COLO668 (cell line): ENCODE measurements at regions not wholly inside any gene's neighbourhood (a gene's known extent, or its start where the extent isn't known, plus 50 kb on each side); places are given as distances from the start of the nearest gene placed in this dataset.

Experiments used
- DNase-seq: peaks from one replicate; lab custom pipeline; 2025; ENCODE audit not compliant: unreplicated experiment; lab: John Stamatoyannopoulos, UW

GRCh38 chr5:54927097-54927746, 58.2 kb downstream of the ESM1 start:
- DNase-seq, result no peak

GRCh38 chr5:54924487-54924886, 60.9 kb downstream of the ESM1 start:
- DNase-seq, result no peak

DNA sequence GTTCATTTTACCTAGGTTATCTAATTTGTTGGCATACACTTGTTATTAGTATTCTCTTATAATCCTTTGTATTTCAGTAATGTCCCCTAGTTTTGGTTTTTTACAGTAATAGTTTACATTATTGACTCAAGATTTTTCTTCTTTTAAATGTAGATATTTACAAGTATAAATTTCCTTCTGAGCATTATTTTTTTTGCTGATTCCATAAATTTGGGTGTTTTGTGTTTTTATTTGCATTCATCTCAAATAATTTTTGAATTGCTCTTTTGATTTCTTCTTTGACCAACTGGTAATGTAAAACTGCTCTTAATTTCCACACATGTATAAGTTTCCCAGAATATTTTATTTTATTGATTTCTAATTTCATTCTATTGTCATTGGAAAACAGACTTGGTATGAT, 68.1 kb downstream of the ESM1 start:
- DNase-seq, result no peak

DNA sequence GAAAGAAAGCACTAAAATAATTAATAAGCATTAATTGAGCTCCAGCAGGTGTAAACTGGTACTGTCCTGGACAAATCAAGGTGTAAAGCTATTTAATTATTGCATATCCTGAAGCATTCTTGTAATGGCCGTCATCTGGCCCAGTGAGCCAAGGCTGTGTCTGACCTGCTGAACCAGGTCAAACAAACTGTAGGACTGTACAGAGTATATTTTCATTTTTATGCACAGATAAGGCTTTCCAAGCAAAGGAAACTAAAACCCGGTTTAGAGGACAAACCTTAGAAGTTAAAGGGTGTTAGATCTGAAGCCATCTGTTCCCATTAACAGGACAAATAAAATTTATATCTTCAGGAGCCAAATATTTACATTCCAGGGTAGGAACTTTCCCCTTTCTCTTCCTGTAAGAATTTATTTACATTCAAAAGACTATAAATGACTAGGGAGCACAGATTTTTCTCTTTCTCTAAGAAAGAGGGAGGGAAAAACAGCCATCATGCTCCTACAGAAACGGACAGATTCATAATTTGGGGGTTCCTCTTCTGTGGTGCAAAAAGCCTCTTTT, 69.8 kb downstream of the ESM1 start:
- no peak for DNase-seq

DNA sequence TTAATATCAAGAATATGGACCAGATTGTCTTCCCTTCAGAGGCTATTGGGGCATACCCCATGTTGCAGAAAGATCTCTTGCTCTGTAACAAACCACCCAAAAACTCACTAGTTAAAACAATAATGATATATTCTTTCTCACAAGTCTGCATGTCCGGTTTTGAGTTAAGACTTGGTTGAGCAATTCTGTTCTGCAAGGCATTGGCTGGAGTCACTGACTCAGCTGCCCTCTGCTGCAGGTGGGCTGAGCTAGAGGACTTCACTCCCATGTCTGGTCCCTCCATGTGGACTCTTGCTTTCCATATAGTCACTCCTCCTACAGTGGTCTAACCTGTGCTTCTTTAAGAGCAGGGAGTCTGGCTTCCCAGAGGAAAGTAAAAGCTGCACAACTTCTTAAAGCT, 73.4 kb downstream of the ESM1 start:
- no peak for DNase-seq

GRCh38 chr5:54909911-54910870, 75.2 kb downstream of the ESM1 start:
- no peak for DNase-seq

- DNase-seq, result no peak
Measured at GRCh38 chr5:54908774-54909525, 76.4 kb downstream of the ESM1 start.

DNA sequence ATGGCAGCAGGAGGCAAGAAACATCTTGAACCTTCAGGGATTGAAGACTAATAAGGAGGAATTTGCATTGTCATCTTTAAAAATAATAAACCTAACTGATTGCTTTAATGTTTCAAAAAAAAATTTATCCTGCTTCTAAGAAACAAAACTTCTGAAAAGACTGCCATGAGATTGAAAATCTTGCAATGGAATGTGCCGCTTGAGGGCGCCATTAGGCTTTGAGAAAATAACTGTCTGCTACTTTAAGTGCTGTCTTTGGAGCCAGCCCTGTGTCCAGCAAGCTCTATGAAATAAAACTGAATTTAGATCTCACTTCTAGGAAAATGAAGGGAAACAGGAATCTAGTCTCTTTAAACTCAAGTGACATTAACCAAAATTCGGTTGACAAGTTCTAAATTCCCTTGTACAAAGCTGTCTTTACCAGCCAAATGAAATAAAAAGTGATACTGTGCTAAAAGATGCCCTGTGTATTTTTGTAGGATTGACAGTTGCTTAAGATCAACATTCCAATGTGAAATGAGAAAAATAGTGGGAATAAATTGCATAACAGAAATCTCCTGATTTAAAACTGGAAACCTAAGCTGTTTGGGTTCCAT, 79.4 kb downstream of the ESM1 start:
- peak; percentile 50 for DNase-seq

DNA sequence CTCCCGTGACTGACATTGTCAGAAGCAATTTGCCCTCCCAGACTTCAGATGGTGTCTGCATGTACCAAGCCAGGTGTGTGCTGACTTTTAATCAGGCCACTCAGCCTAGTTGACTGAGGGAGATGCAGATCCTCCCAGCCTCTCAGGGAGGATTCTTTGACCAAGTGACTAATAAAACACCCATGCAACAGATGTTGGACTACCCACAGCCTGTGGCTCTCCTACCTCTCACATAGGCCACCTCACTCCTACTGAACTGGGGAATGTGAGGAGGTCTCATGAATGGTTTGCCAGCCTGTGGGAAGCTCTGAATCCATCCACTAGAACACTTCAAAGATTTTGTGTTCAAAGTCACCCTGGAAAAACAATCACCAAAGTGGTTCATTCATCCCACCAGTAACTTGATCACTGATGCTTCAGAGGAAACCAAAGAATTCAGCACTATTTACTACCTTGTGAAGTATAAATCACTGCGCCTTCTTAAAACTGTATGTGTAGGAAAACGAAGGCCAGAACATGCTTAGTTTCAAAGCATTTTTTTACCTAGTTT, 80.1 kb downstream of the ESM1 start:
- no peak for DNase-seq

- no peak for DNase-seq
Measured at GRCh38 chr5:54904425-54904824, 81.0 kb downstream of the ESM1 start.

DNA sequence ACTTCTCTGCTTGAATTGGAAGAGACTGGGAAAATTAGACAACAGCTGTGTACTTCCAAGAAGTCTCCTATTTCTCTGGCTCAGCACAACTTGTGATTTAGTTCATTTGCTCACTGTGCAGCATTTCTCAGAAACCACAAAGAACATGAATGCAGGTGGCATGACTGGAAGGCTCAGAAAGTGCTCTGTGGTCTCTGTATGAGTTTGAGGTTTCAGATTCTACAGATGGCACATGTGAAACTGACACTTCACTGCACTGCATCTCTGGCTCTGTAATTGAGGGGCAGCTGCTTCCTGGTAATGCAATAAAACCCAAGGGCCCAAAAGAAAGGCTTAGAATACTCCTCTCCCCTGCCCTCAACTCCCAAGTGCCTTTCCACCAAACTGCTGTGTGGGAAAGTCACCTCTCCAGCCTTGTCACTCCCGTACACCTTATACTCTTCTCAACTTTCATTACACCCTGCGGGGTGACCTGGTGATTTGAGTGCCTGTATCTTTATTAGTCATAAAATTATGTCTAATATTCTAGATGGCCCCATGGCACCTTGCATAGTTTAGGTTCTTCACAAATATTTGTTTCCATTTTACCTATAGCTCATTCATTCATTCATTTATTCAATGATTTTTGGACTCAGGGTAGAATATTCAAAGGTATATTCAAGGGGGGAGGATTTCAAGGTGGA, 82.5 kb downstream of the ESM1 start:
- DNase-seq, result no peak

- no peak for DNase-seq
Measured at GRCh38 chr5:54900984-54901725, 84.2 kb downstream of the ESM1 start.

DNA sequence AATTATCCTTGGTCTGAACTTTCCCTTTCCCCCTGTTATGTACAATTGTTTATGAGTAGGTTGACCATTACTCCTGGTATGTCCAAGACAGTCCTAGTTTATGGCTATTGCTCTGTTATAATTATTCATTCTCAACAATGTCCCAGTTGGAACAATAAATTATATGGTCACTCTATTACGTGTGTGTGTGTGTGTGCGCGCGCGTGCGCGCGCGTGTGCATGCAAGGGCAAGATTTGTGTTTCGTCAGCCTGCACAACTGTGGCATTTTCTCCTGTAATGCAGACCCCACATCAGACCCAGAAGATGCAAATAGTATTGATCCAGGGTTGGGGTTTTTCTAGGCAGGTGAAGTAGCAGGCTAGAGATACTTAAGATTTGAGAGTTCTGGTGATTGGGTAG, 88.4 kb downstream of the ESM1 start:
- DNase-seq, result no peak

GRCh38 chr5:54895816-54896341, 89.5 kb downstream of the ESM1 start:
- peak; percentile 16 for DNase-seq

DNA sequence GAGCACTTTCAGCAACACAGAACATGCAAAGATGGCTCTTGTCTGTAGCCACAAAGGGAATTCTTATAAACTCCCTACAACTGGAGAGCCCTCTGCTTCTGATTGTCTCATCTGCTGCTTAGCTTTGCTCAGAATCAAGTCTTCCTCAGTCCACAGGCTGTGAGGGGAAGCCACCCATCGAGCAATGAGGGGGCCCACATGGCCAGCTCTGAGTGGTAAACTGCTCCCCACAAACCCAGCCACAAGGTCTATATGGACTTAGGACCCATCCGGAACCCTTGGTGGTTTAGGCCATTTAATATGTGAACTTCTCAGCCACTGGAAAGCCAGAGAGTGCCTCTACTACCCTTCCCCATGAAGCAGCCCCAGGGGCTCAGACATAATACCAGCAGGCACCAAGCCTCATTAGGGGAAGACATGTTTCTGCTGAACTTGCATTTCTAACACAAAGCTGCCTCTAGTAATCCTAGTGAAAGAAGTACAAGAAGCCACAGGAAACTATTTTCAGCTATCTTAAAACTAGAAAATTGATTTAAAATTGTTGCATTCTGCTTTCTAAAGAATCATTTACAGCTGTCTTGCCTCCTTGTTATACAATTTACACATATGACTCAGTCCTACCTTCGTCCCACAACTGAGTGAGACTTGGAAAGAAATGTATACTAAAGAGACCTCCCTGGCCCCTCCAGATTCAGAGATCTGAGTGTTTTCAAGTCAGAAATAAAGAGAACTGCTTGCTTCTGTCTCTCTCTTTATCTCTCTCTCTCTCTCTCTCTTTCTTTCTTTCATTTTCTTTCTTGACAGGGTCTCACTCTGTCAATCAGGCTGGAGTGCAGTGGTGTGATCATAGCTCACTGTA, 90.2 kb downstream of the ESM1 start:
- DNase-seq, result no peak

- DNase-seq, result no peak
Measured at GRCh38 chr5:54889826-54890225, 95.6 kb downstream of the ESM1 start.

DNA sequence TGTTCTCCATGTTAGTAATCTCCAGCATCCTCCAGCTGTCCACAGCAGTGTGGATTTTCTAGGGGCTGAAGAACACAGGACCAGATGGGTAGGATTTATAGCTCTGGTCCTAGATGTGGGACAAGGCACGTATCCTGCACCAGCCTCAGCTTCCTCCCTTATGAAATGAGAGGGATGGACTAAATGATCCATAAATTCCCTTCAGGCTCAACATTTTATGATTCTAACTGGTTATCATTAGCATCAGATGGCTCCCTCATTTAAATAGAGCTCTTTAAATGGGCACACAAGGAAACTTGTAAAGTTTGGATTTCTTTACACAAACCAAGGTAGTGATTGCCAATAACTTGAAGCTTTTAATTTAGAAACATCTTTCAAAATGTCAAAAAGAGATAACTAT, 97.7 kb downstream of the ESM1 start:
- no peak for DNase-seq

DNA sequence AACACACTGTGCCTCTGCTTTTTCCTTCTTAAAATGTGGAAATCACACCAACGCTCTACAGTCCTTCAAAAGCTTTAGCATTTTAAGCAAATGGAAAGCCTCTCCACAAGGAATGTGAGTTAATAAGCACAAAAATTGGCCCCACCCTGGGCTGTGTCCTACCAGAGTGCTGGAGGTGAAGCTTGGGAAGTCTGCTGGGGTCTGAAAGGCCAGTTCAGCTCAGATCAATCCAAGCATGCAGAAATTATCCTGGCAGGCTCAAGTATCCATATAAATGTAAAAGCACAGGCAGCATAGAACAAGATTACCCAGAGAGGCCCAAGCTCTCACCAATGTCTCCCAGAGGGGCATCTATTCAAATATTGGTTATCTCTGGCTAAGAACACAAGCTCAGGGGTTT, 98.5 kb downstream of the ESM1 start:
- no peak for DNase-seq
